AG09319 (cell line): ENCODE measurements at regions not wholly inside any gene's neighbourhood (a gene's known extent, or its start where the extent isn't known, plus 50 kb on each side); places are given as distances from the start of the nearest gene placed in this dataset.

Experiments used
- DNase-seq: peaks from one replicate; pipeline ENCODE4 v3.0.0-alpha.2; 2010; ENCODE audit warnings: low read depth; ENCODE audit errors: extremely low read depth
- TF ChIP-seq, protein P1 (sequence below): IDR thresholded peaks from 2 replicates; pipeline ENCODE4 v1.5.1; 2011; ENCODE audit warnings: low read depth, mild to moderate bottlenecking, inconsistent platforms, low read length, moderate library complexity

DNA sequence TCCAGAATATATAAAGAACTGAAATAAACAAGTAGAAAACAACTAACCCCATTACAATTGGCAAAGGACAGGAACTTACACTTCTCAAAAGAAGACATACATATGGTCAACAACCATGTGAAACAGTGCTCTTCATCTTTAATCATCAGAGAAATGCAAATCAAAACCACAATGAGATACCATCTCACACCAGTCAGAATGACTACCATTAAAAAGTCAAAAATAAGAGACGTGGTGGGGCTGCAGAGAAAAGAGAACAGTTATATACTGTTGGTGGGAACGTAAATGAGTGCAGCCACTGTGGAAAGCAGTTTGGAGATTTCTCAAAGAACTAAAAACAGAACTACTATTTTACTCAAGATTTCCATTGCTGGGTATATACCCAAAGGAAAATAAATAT, 1696.3 kb upstream of the TMEFF2 start:
- no peak for DNase-seq
- TF ChIP-seq, protein P1, sequence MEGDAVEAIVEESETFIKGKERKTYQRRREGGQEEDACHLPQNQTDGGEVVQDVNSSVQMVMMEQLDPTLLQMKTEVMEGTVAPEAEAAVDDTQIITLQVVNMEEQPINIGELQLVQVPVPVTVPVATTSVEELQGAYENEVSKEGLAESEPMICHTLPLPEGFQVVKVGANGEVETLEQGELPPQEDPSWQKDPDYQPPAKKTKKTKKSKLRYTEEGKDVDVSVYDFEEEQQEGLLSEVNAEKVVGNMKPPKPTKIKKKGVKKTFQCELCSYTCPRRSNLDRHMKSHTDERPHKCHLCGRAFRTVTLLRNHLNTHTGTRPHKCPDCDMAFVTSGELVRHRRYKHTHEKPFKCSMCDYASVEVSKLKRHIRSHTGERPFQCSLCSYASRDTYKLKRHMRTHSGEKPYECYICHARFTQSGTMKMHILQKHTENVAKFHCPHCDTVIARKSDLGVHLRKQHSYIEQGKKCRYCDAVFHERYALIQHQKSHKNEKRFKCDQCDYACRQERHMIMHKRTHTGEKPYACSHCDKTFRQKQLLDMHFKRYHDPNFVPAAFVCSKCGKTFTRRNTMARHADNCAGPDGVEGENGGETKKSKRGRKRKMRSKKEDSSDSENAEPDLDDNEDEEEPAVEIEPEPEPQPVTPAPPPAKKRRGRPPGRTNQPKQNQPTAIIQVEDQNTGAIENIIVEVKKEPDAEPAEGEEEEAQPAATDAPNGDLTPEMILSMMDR, result no peak

DNA sequence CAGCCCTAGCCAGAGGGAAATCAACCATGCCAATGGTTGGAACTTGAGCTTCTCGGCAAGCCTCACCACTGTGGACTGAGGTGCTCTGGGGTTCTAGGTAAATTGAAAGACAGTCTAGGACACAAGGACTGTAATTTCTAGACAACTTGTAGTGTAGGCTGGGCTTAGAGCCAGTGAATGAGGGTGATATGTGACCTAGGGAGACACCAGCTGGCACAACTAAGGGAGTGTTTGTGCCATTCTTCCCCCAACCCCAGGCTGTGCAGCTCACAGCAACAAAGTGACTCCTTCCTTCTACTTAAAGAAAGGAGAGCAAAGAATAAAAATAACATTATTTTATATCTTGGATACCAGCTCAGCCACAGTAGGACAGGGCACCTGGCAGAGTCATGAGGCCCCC, 1690.7 kb upstream of the TMEFF2 start:
- DNase-seq, result no peak
- TF ChIP-seq, protein P1, result no peak

DNA sequence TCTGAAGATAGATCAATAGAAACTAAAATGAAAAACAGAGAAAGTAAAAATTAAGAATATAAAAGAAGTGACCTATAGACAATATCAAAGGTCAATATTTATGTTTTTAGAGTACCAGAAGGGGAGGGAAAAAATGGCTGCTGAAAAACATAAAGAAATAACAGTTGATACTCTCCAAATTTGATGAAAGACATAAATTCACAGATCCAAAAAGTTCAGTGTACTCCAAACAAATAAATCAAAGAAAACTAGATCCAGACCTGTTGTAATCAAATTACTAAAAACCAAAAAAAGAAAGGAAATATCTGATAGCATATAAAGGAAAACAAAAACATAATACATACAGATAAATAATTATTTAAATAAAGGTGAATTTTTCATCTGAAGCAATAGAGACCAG, 1689.1 kb upstream of the TMEFF2 start:
- TF ChIP-seq, protein P1, result no peak
- no peak for DNase-seq

DNA sequence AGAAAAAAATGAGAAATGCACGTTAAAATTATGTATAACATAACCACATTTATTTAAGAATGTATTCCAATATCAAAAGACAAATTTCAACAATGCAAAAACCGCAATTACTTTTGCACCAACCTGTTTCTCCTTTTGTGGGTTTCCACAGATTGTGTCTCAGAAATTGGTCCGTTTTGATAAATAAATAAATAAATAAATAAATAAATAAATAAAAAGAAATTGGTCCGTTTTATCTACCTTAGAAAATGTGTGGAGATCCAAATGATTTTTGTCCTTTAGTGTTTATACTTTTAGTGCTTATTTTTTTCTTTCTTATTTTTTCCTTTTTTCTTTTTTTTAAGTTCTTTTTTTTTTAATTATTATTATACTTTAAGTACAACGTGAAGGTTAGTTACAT, 1682.2 kb upstream of the TMEFF2 start:
- no peak for DNase-seq
- TF ChIP-seq, protein P1, result no peak

DNA sequence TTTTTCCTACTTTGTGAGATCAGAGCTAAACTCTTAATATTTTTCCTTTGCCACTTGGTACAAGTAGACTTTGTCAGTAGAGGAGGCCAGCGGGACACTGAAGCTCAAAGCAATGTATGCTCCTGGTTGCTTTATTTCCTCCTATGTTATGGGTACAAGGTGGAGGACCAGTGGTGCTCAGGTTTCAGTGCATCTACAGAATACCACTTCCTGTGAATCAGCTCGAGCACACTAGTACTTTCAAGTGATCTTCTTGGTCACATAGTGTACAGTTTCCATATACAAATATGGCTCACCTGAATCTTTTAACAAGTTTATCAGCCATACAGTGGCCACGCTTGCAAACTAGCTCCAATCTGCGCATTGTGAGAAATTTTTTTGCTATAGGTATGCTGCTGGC, 1674.8 kb upstream of the TMEFF2 start:
- DNase-seq, result no peak
- TF ChIP-seq, protein P1, result no peak

DNA sequence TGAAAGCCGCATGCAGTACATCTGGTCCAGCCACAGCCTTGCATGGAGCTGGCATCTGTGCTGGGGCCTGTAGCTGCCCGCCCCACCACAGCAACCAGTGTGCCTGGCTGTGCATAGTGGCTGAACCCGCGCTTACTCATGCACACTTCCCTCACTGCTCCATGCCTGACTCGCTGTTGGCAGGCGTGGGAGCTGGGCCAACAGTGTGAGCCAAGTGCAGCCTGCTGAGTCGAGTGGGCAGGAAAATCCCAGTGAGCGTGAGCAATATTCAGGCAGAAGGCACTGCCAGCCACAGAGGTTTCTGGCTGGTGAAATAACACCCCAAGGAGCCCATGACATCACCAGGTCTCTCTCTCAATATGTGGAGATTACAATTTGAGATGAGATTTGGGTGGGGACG, 1674.1 kb upstream of the TMEFF2 start:
- TF ChIP-seq, protein P1, result no peak
- DNase-seq, result no peak

DNA sequence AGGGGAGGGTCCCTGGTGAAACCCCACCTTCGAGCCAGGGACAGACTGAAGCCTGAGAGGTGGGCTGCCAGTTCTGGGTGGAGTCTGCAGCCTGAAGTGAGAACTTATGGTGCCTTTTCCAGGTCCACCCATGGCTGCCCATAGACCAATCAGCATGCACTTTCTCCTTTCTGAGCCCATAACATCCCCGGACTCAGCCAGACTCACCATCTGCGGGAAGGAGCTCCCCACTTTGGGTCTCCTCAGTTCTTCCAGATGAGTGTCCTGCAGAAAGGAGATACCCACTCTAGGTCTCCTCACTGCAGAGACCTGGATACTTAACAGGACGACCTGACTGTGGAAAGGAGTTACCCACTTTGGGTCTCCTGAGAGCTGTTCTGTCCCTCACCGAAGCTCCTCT, 1673.4 kb upstream of the TMEFF2 start:
- TF ChIP-seq, protein P1, result no peak
- no peak for DNase-seq
